HG03432 (cell line): ENCODE measurements at regions not wholly inside any gene's neighbourhood (a gene's known extent, or its start where the extent isn't known, plus 50 kb on each side); places are given as distances from the start of the nearest gene placed in this dataset.
"Not testable (repeated sequence)": the region's sequence is repeated elsewhere in the genome, so short reads cannot be mapped to it uniquely, and the experiment has no call there.

Experiments
- ATAC-seq: cut with Tn5 transposase; IDR thresholded peaks from one replicate; pipeline ENCODE4 v1.9.1; 2021; ENCODE audit warnings: mild to moderate bottlenecking, moderate library complexity; ENCODE audit not compliant: unreplicated experiment

DNA sequence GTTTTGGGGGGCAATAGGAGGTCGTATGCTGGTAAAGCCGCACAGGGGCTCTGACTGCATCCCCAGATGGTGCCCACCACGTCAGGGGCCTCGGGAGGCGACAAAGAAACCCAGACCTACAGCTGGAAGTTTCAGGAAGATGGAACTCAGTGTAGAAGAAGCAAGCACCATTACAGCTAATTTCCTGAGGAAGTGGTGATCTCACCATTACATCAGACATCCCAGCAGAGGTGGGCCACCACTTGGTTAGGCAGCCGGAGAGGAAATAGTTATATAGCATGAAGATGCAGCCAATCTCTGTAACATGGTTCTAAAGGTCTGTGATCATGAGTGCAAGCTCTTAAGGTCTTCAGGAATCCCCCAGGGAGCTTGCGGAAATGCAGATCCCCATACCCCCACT lies 127.3 kb upstream of the PCBD1 start:
- no peak for ATAC-seq

DNA sequence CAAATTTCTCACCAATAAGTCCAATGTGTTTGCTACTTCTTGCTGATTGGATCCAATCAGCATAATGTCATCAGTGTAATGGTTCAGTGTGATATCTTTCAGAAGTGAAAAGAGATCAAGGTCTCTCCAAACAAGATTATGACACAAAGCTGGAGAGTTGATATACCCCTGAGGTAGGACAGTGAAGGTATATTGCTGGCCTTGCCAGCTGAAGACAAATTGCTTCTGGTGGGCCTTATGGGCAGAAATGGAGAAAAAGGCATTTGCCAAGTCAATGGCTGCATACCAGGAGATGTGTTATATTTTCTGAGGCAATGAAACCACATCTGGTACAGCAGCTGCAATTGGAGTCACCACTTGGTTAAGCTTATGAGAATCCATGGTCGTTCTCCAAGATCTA lies 131.7 kb upstream of the PCBD1 start:
- ATAC-seq = not testable (repeated sequence)

DNA sequence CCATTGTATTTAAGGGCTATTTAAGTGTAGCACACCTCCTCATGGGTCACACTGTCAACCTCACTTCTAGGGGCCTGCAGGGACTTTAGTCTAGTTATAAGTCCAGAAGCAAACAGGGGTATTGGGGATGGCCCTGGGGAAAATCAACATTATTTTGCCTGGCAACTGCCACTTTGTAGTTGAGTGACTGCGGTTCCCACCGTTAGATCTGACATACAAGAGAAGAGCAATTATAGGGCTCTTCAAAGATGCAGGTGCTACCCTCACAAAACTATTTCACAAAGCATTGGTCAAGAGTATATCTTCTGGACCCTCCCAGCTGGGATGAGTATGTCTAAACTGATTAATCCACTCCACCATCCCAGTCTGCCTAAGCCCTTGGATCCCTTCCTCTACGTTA lies 133.0 kb upstream of the PCBD1 start:
- ATAC-seq = no peak

DNA sequence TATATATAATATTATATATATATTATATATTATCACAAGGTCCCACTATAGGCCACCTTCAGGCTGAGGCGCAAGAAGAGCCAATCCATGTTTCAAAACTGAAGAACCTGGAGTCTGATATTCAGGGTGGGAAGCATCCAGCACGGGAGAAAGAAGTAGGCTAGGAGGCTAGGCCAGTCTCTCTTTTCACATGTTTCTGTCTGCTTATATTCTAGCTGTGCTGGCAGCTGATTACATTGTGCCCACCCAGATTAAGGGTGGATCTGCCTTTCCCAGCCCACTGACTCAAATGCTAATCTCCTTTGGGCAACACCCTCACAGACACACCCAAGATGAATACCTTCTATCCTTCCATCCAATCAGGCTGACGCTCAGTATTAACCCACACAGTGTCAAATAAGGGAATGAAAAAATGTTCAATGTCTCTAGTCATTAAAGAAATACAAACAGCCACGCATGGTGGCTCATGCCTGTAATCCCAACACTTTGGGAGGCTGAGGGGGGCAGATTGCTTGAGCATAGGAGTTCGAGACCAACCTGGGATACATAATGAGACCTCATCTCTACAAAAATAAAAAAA lies 135.4 kb upstream of the PCBD1 start:
- no peak for ATAC-seq

DNA sequence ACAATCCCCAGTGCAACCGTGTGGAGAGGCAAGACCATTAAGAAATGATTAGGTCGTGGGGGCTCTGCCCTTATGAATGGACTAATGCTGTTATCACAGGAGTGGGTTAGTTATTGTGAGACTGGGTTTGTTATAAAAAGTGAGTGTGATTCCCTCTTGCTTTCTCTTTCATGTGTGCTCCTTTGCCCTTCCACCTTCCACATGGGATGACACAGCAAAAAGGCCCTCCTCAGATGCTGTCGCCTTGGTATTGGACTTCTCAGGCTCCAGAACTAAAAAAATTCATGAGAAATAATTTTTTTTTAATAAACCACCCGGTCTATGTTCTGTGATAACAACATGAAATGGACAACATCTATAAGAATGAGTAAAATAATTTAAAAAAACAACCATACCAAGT lies 136.1 kb upstream of the PCBD1 start:
- ATAC-seq = no peak

DNA sequence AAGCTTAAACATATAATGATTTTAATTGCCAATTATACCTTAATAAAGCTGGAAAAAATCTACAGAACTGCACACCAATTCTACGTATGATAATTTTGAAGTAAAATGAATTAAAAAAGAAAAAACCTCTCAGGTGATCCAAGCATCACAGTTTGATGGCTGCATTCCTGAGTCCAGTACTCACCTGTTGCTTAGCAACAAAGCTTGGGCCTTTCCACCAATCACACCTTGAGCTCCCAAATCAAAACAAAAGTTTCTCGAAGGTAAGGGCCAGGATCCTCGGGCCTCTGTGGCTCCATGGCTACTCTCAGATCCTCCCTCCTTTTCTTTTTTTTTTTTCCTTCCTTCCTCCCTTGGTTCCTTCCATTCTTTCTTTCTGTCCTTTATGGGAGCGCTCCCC lies 137.2 kb upstream of the PCBD1 start:
- ATAC-seq = no peak

DNA sequence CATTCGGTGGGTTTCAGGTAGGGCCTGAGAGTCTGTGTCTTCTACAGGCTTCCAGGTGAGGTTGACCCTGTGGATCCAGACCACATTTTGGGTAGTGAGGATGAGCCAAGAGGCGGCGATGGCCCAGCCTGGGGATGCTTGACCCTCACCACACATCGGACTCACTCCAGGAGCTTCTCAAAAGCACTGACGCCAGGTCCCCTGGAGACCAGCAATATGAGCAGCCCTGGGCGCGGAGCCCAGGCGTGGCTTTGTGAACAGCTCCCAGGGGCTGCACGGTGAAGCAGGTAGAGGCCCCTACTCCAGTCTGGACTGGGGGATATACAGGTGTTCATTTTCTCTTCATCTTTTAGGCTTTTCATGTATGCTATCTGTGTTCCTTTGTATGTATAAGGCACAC lies 139.7 kb upstream of the PCBD1 start:
- ATAC-seq = no peak

DNA sequence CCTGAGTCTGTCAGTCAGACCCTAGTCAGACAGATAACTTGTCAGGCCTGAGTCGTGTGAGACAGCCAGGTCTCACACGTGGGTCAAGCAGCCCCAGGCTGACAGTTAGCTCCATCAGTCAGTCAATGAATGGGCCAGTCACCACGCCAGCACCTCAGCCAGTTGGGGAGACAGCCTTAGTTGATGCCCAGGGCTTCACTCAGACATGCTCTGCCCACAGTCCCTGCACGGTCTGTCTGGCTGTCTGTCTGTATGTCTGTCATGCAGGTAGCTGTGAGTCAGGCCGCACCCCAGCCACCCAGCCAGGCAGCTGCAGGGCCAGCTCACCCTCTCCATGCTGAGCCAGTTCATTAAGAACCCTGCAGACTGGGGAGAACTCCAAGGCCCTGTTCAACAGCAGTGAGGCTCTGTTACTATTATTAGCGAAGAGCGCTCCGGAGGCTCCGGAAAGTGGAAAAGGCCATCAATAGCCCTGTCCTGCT lies 141.1 kb upstream of the PCBD1 start:
- ATAC-seq = no peak

DNA sequence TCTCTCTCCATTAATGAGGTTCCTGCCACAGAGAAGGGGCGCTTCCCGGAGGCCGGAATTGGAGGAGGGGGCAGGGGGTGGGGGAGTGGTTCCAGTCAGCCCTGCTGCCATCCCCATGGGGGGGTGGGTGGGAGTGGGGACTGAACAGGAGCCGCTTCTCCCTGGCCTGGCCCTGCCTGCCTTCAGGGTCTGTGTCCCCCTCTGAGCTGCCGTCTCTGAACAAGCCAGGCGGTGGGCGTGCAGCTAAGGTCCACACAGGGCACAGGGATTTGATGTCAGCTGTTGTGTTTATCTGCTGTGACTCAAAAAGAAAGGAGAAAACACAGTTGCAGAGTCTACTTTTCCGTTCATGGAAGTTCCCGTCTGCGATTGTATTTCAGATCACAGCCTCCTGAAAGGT lies 141.5 kb upstream of the PCBD1 start:
- ATAC-seq = no peak

DNA sequence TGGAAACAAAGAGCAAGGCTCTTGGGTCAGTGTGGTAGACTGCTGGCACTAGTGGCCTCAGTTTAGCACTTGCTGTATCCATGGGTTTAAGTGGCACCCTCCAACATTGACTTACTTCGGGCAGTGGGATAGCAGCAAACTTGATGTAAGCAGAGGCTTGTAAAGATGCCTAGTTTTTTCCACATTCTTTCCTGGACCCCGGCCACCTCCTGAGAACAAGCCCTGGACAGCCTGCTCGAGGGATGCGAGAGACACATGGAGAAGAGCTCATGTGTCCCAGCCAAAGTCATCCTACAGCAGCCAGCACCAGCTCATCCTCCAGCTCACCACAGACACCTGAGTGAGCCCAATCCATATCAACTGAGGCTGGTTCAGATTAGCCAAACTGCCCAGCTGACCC lies 142.7 kb upstream of the PCBD1 start:
- ATAC-seq = no peak

DNA sequence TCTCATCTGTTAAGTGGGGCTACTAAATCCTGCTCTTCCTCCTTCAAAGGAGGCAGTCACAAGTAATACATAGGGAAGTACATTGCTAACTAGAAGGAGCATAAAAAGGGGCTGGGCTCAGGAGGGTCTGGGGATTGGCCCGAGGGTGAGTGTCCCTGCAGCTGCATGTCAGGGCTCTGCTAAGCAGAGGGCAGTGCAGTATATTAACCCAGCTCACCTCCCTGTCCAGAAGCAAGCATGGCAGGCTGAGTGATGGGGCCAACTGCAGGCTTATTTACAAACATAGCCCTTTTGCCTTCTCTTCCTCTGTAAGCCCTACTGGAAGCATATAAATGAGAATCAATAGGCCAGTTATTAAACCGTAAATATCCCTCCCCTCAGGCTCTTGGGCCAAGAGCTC lies 143.2 kb upstream of the PCBD1 start:
- no peak for ATAC-seq

DNA sequence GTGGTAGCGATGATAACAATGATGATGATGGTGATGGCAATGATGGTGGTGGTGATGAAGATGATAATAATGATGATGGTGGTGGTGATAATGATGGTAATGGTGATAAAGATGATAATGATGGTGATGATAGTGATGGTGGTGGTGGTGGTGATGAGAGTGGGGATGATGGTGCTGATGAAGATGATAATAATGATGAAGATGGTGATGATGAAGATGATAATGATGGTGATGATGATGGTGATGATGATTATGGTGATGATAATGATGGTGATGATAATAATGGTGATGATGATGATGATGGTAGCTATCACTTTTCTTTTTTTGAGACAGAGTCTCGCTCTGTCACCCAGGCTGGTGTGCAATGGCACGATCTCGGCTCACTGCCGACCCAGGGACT lies 144.5 kb upstream of the PCBD1 start:
- ATAC-seq = no peak

DNA sequence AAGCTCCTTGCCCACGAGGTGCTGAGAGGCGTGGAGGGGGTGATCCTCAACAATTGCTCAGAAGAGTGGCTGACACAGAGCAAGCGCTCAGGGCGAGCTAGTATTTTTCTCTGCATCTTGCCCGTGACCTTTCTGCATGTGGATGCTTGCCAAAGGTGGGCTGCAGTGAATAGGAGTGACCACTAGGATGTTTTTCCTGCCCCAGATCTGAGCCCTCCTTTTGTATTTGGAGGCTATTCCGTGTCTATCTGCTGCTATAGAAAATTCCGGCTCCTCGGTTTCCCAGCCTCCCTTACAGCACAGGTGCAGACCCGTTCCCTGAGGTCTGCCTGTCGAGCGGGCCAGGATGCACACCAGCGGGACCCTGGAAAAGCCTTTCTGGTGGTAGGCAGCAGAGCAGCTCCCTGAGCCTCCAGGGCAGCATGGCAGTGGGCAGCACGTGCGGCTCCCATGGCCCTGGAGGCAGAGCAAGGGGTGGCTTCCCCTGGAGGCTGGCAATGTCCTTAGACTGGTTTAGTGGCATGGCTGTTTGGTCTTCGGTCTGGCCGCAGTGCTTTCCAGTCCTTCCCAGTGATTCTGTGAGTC lies 145.1 kb upstream of the PCBD1 start:
- ATAC-seq = no peak

DNA sequence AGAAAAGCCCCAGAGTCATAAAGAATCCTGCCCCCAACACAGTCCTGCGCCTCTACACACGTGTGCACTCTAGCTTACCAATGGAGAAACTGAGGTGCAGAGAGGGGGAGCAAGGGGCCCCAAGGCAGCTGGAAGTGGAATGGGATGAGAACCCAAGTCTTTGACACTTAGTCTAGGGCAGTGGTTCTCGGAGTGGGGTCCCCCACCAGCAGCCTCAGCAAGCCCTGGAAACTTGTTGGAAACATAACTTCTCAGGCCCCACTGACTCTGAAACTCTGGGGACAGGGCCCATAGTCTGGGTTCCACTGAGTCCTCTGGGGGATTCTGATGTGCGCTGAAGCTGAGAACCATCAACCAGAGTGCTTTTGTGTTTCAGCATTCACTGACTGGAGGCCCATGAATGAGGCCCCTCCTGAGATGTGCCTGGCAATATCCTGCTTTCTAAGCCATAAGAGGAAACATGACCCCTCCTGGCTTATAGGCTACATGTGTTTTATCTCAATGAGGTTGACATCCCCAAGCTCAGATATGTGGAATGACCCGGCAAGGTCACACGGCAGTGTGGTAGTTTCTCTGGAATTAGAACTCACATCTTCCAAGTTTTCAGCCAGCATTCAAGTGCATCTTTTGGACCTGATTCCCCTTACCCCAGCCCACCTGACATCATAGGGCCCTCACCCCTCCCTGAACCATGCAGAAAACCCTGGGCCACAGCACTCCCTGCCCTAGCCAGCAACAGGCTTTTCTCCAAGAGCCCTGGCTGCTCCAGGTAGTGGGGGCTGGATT lies 147.3 kb upstream of the PCBD1 start:
- ATAC-seq = no peak

DNA sequence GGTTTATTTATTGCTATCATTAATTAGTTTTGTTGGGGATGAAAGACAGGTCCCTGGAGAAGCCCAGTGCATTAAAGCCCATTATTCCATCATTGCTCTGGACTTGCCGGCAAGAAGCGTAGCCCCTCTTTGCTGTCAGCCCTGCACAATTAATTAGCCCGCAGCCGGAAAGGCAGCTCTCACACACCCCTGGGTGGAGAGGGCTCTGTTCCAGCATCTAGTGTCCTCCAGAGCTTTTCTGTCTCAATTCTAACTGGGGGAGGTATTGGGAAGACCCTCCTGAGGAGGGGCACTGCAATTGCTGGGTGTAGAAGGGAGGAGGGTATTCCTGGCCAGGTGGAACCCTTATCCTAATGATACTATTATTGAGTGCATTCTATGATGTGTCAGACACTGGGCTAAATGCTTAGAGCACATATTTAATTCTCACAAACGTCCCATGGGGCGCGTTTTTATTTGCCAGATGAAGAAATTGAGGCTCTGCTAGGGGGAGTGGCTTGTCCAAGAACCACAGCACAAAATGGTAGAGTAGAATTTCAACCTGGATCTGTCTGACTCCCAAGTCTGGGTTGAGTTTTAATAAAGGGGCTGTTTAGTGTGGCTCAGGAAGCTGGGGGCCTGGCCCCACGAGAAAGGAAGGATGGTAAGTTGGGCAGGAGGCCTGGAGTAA lies 148.1 kb upstream of the PCBD1 start:
- no peak for ATAC-seq

DNA sequence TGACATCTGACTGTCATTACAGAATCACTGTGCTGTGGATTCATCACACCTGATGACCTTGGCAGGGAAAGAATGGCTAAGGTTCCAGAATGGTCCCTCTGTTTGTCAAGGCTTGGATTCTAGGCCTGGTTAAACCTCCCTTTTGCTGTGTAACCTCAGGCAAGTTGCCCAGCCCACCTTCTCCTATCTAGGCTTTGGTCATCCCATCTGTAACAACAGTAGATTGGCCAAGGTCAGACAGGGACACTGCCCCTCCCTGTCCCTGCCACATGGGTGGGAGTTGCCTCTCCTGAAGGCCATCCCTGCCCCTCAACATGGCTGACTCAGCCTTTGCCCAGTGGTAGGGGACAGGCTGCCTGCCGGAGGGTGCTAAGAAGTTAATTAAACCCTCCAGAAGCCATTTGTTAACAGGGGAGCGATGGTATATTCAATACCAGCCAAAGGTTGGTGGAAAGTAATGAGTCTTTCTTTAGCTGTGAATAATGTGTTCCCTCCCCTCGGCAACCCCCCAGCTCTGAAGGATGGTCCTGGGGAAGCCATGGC lies 149.8 kb upstream of the PCBD1 start:
- ATAC-seq = no peak

DNA sequence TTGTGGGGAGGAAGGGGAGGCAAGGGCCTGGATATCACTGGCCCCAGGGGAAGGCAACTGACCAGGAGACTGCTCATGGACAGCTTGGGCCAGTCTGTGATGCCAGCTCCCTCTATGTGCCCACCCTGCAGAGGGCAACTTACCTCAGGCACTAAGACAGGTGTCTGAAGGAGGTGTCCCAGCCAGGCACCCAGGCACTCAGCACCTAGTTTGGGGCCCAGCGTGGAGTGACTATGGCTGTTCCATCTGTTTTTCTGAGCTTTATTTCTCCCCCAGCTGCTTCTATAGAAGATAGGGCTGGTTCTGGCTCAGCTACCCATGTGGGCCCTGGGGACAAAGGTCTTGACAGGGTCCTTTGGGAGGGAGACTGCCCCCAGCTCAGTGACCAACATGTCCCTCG lies 150.6 kb upstream of the PCBD1 start:
- no peak for ATAC-seq

DNA sequence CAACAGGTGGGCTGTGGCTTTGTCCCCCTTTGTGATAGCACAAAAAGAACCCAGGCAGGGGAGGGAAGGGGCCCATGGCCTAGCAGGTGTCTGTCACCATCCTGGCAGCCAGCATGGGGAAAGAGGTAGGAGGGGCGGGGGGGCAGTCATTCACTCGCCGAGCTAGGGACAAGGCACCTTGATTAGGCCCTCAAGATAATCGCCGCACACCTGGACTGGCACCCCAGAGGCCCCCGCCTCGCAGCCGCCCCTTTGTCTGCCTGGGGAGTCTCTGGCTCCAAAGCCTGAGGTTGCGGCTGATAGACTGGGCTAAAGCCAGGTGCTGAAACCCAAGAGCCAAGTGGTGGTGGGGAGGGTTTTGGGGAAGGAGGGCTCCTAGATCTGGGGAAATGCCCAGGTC lies 151.2 kb upstream of the PCBD1 start:
- no peak for ATAC-seq

DNA sequence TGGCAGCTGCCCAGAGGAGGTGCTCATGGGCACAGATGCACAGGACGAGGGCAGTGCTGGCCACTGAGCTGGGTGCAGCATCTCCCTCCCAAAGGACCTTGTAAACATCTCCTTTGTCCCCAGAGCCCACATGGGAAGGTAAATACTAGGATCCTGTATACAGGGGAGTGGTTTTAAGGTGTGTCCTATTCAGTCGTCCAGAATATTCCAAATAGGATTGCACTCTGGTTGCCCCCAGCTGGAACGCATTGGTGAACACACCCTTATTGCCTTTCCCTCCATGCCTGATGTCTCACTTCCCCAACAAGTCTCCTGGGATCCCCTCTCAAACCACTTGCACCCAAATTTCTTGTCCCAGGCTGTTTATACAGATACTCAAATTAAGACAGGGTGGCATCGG lies 152.0 kb upstream of the PCBD1 start:
- no peak for ATAC-seq

DNA sequence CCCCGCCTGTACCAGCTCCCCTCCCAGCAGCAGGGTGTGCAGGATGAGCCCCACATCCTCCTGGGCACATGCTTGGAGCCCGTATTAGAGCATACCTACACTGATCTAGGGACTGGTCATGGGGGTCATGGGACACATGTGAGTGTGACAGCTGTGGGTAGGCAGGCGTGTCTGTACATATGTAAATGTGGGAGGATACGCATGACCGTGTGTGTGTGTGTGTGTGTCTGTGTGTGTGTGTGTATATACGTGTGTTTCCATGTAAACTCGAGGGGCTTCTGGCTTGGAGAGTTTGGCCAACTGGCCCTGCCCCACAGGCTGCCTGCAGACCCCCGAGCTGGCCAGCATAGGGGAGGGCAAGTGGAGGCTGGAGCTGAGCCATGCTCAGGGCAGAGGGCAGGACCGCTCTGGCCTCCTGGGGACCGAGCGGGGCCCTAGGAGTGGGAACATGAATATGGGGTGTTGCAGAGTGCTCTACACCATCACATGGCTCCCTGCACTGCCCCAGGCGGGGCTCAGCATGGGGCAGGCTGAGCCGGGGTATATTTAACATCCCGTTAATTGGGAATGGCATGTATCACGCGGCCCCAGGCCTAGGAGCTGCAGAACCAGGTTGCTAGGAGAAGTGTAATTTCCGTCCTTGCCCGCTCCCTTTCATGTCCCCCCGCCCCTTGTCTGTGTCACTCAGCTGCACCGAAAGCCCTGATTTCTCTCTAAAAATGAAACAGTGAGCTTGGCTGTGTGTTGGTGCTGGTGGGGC lies 152.7 kb upstream of the PCBD1 start:
- no peak for ATAC-seq

DNA sequence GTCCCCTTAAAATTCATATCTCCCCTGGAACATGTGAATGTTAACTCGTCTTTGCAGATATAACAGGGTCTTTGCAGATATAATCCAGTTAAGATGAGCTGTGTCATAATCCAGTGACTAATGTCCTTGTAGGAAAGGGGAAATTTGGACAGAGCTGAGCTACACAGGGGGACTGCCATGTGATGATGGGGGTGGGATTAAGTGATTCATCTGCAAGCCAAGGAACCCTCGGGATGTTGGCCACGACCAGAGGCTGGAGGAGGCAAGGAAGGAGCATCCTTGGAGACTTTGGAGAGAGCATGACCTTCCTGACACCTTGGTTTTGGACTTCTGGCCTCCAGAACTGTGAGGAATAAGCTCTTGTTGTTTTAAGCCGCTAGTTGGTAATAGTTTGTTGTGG lies 153.9 kb upstream of the PCBD1 start:
- no peak for ATAC-seq
